ENCODE measurements at regions not wholly inside any gene's neighbourhood (a gene's known extent, or its start where the extent isn't known, plus 50 kb on each side); places are given as distances from the start of the nearest gene placed in this dataset.

DNA sequence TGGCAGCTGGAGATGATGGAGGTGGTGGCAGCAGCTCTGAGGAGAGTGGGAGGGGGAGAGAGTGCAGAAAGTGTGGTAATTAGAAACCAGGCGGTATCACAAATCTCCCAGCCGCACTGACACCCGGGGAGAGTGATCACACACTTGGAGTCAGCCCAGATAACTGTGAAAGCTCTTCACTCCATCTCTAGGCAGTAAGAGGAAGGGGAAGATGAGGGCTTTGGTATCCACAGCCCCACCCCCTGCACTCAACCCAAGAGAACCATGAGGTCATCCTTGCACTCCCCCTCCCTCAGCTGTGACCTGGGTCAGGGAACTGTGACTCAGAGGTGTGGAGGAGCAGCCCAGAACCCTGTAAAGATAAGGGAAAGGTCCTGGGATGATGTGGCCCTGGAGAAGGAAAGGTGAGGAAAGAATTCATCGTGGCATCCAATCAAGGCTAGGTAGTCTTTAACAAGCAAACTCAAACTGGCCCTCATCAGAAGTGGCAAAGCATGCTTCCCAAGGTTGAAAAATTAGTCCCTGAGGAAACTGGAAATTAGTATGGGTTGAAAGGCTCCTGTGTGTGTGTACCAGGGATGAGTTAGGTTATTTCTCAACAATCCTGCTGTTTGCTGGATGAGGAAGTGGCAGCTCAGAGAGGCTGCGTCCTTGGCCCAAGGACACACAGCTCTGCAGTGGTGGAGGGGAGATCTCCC is 111.0 kb upstream of the LHX5 start:
- Histone ChIP-seq H3K36me3 (no peaks in the 10 kb centered on the region), H3K4me1 (no peaks in the 10 kb centered on the region), H3K9me3 (peaks cover 0 to 23% (median 0%) of the 10 kb centered on the region in 4 donors), H3K4me3 (no peak overlapping the region), H3K27me3 (no peaks in the 10 kb centered on the region), H3K27ac (no peak overlapping the region)
- TF ChIP-seq POLR2A (IDR thresholded peaks at IDR 0.05) = no peak
- TF ChIP-seq, protein P1, sequence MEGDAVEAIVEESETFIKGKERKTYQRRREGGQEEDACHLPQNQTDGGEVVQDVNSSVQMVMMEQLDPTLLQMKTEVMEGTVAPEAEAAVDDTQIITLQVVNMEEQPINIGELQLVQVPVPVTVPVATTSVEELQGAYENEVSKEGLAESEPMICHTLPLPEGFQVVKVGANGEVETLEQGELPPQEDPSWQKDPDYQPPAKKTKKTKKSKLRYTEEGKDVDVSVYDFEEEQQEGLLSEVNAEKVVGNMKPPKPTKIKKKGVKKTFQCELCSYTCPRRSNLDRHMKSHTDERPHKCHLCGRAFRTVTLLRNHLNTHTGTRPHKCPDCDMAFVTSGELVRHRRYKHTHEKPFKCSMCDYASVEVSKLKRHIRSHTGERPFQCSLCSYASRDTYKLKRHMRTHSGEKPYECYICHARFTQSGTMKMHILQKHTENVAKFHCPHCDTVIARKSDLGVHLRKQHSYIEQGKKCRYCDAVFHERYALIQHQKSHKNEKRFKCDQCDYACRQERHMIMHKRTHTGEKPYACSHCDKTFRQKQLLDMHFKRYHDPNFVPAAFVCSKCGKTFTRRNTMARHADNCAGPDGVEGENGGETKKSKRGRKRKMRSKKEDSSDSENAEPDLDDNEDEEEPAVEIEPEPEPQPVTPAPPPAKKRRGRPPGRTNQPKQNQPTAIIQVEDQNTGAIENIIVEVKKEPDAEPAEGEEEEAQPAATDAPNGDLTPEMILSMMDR (IDR thresholded peaks at IDR 0.05) = no peak
- no peak for DNase-seq (ENCODE audit: low spot score in 2 of 2)
- 32 to 37% methylated on average over 5 of the region's 5 CpGs for WGBS, 2 donors

DNA sequence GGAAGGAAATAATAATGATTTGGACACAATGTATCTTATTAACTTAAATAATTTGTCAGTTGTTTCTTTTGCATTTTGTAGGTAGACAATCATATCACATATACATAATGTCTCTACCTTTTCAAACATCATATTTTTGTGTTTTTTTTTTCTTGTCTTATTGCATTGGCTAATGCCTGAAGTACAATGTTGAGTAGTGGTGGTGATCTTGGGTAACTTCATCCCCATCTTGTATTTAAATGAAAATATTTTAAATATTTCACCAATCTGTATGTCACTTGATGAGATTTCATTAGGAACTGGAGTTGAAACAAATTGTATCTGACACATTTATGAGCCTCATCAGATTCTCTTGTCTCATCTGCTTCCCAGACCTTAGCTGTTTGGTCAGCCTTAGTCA is 109.7 kb upstream of the LHX5 start:
- Histone ChIP-seq H3K27ac (no peak overlapping the region), H3K9me3 (peaks cover 0 to 19% (median 0%) of the 10 kb centered on the region in 4 donors), H3K36me3 (no peaks in the 10 kb centered on the region), H3K27me3 (no peaks in the 10 kb centered on the region), H3K4me1 (no peaks in the 10 kb centered on the region), H3K4me3 (no peak overlapping the region)
- DNase-seq (ENCODE audit: low spot score in 2 of 2) = no peak
- no peak for TF ChIP-seq POLR2A (IDR thresholded peaks at IDR 0.05)
- TF ChIP-seq EP300 (IDR thresholded peaks at IDR 0.05) = no peak
- TF ChIP-seq, protein P1 (IDR thresholded peaks at IDR 0.05) = no peak

DNA sequence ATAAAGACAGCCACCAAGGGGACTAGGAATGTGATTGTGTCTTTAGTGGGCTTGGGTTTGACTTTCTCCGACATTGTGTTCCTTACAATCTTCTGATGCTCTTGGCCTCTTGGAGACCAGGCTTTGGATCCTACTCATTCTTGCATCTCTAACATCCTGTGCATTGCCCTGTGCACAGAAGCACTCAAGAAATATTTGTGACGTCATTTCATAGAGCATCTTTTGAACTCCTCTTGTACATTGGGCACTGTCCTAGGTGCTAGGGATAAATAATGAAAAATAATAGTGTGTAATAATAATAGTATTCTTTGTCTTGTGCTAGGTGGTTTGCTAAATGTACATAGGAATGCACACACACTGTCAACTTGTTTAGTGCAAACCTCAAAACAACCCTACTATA is 108.8 kb upstream of the LHX5 start:
- Histone ChIP-seq H3K27ac (no peak overlapping the region), H3K9me3 (peaks cover 0 to 19% (median 0%) of the 10 kb centered on the region in 4 donors), H3K4me1 (no peaks in the 10 kb centered on the region), H3K27me3 (no peaks in the 10 kb centered on the region), H3K36me3 (no peaks in the 10 kb centered on the region), H3K4me3 (no peak overlapping the region)
- TF ChIP-seq POLR2A (IDR thresholded peaks at IDR 0.05) = no peak
- TF ChIP-seq EP300 (IDR thresholded peaks at IDR 0.05) = no peak
- TF ChIP-seq, protein P1 (IDR thresholded peaks at IDR 0.05) = no peak
- no peak for DNase-seq (ENCODE audit: low spot score in 2 of 2)
- WGBS, 2 donors = 28 to 33% methylated on average over 2 of the region's 2 CpGs

DNA sequence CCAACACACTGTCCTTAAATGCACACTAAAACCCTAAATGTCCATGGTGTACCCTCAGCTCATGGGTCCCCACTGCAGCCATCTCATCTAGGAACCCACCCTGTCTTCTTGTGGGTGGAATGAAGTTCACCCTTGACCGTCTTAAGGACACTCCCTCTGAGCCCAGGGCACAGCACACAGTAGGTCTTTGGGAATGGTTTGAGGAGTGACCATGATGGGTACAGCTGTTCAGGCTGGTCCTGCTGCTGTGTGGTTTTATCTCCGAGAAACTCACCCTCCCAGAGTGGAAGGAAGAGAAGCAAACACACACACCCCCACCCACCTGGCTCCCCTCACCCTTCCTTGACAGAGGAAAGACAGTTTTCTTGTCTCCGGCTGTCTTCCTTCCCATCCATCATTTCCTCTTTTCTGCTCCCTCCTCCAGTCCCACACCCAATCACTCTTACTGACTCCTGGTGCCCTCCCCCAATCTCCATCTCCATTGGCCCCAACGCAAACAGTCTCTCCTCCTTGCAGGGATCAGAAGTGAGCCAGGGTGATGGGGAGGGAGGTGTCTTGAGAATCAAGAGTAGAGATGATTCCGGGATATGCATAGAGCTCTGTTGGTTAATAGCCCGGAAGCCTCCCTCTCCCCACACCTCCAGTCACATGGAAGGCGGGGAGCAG is 105.9 kb upstream of the LHX5 start:
- Histone ChIP-seq H3K9me3 (peaks cover 0 to 19% (median 0%) of the 10 kb centered on the region in 4 donors), H3K4me1 (no peaks in the 10 kb centered on the region), H3K27me3 (no peaks in the 10 kb centered on the region), H3K36me3 (no peaks in the 10 kb centered on the region), H3K4me3 (no peak overlapping the region), H3K27ac (no peak overlapping the region)
- WGBS, 2 donors = 31 to 43% methylated on average over 7 of the region's 7 CpGs
- TF ChIP-seq EP300 (IDR thresholded peaks at IDR 0.05) (no peak), POLR2A (IDR thresholded peaks at IDR 0.05) (no peak)
- TF ChIP-seq, protein P1 (IDR thresholded peaks at IDR 0.05) = no peak
- DNase-seq (ENCODE audit: low spot score in 2 of 2) = no peak

DNA sequence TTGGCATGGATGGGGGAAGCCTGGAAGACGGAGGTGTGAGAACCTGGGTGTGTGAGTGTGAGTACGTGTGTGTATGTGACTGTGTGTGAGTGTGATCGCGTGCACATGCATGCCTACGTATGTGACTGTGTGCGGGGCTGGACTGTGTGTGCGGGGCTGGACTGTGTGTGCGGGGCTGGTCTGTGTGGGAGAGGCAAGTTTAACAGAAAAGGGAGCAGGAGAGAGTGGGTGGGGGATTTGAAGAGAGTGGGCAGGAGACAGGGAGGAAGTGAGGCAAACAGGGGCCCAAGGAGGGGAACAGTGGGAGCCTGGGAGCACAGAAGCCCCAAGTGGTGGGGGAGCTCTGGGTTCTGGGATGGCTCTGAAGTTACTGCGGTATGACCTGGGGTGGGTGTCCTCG is 103.7 kb upstream of the LHX5 start:
- WGBS, 2 donors = 71% methylated on average over 10 of the region's 10 CpGs
- Histone ChIP-seq H3K4me3 (no peak overlapping the region), H3K9me3 (peaks cover 0 to 11% (median 0%) of the 10 kb centered on the region in 4 donors), H3K27ac (no peak overlapping the region), H3K27me3 (no peaks in the 10 kb centered on the region), H3K36me3 (no peaks in the 10 kb centered on the region), H3K4me1 (no peaks in the 10 kb centered on the region)
- no peak for TF ChIP-seq EP300 (IDR thresholded peaks at IDR 0.05)
- no peak for DNase-seq (ENCODE audit: low spot score in 2 of 2)
